ENCODE measurements at regions not wholly inside any gene's neighbourhood (a gene's known extent, or its start where the extent isn't known, plus 50 kb on each side); places are given as distances from the start of the nearest gene placed in this dataset.
"Not testable (repeated sequence)": the region's sequence is repeated elsewhere in the genome, so short reads cannot be mapped to it uniquely, and the experiment has no call there.

GRCh38 chr16:52785653-52786052 lies 238.7 kb upstream of the TOX3 start:
- no peak for DNase-seq

- no peak for DNase-seq
Measured at GRCh38 chr16:52783616-52784015, 236.7 kb upstream of the TOX3 start.

GRCh38 chr16:52781005-52781630 lies 234.2 kb upstream of the TOX3 start:
- no peak for DNase-seq

GRCh38 chr16:52773026-52773425 lies 226.1 kb upstream of the TOX3 start:
- no peak for DNase-seq

GRCh38 chr16:52770828-52771227 lies 223.9 kb upstream of the TOX3 start:
- no peak for DNase-seq

GRCh38 chr16:52758473-52758855 lies 211.5 kb upstream of the TOX3 start:
- no peak for DNase-seq

- no peak for DNase-seq
Measured at GRCh38 chr16:52757746-52758472, 211.0 kb upstream of the TOX3 start.

- DNase-seq, result no peak
Measured at GRCh38 chr16:52756812-52757517, 210.0 kb upstream of the TOX3 start.

GRCh38 chr16:52755396-52755795 lies 208.5 kb upstream of the TOX3 start:
- no peak for DNase-seq

GRCh38 chr16:52751035-52751434 lies 204.1 kb upstream of the TOX3 start:
- DNase-seq, result no peak

- no peak for DNase-seq
Measured at GRCh38 chr16:52748741-52749140, 201.8 kb upstream of the TOX3 start.

- no peak for DNase-seq
Measured at GRCh38 chr16:52747088-52747595, 200.2 kb upstream of the TOX3 start.

- no peak for DNase-seq
Measured at GRCh38 chr16:52743707-52744106, 196.8 kb upstream of the TOX3 start.

- no peak for DNase-seq
Measured at GRCh38 chr16:52742608-52743170, 195.7 kb upstream of the TOX3 start.

GRCh38 chr16:52742052-52742451 lies 195.1 kb upstream of the TOX3 start:
- DNase-seq, result no peak

GRCh38 chr16:52741351-52741750 lies 194.4 kb upstream of the TOX3 start:
- DNase-seq, result no peak

- no peak for DNase-seq
Measured at GRCh38 chr16:52740766-52741165, 193.8 kb upstream of the TOX3 start.

GRCh38 chr16:52740333-52740732 lies 193.4 kb upstream of the TOX3 start:
- no peak for DNase-seq

GRCh38 chr16:52738992-52739391 lies 192.0 kb upstream of the TOX3 start:
- not testable (repeated sequence) for DNase-seq

- DNase-seq, result no peak
Measured at GRCh38 chr16:52731219-52731875, 184.4 kb upstream of the TOX3 start.

GRCh38 chr16:52729731-52730130 lies 182.8 kb upstream of the TOX3 start:
- no peak for DNase-seq

GRCh38 chr16:52727849-52728248 lies 180.9 kb upstream of the TOX3 start:
- no peak for DNase-seq

GRCh38 chr16:52727441-52727840 lies 180.5 kb upstream of the TOX3 start:
- DNase-seq, result no peak

All from fibroblast of skin of right quadriceps (primary cell).